NB4 (cell line): ENCODE measurements at regions not wholly inside any gene's neighbourhood (a gene's known extent, or its start where the extent isn't known, plus 50 kb on each side); places are given as distances from the start of the nearest gene placed in this dataset.

Source experiments
- POLR2A ChIP-seq: IDR thresholded peaks from 2 replicates; pipeline ENCODE4 v1.6.1; 2011; ENCODE audit warnings: mild to moderate bottlenecking; ENCODE audit not compliant: insufficient read length; ENCODE audit errors: extremely low read depth
- TF ChIP-seq, protein P1 (sequence below): IDR thresholded peaks from one replicate; pipeline ENCODE4 v1.5.1; 2012; ENCODE audit warnings: low read depth, low read length

DNA sequence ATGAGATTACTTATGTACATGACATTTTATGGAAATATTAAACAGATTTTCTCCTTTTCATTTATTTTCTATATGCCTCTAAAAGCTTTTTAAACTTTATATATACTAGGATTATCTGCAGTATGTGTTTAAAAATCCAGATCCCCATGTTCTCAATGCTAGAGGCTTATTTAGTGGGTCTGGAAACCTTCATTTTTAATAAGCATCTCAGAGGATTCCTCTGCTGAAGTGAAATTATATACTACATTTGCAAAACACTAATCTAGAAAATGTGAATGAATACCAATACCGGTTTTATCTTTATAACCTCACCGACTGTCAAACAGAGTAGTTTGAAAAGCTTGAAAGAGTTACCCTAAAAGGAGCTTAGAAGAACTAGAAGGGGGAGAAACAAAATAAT is 863.8 kb upstream of the ZWINT start:
- TF ChIP-seq, protein P1, sequence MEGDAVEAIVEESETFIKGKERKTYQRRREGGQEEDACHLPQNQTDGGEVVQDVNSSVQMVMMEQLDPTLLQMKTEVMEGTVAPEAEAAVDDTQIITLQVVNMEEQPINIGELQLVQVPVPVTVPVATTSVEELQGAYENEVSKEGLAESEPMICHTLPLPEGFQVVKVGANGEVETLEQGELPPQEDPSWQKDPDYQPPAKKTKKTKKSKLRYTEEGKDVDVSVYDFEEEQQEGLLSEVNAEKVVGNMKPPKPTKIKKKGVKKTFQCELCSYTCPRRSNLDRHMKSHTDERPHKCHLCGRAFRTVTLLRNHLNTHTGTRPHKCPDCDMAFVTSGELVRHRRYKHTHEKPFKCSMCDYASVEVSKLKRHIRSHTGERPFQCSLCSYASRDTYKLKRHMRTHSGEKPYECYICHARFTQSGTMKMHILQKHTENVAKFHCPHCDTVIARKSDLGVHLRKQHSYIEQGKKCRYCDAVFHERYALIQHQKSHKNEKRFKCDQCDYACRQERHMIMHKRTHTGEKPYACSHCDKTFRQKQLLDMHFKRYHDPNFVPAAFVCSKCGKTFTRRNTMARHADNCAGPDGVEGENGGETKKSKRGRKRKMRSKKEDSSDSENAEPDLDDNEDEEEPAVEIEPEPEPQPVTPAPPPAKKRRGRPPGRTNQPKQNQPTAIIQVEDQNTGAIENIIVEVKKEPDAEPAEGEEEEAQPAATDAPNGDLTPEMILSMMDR = no peak
- no peak for TF ChIP-seq POLR2A
